H1 (cell line): ENCODE measurements at regions not wholly inside any gene's neighbourhood (a gene's known extent, or its start where the extent isn't known, plus 50 kb on each side); places are given as distances from the start of the nearest gene placed in this dataset.

Experiments used
- POLR2AphosphoS5 ChIP-seq: IDR thresholded peaks from 2 replicates; pipeline ENCODE4 v1.6.1; 2011; ENCODE audit warnings: low read depth, low read length
- SP2 ChIP-seq: IDR thresholded peaks from 2 replicates; pipeline ENCODE4 v1.6.1; 2012; ENCODE audit warnings: mild to moderate bottlenecking, low read length, inconsistent platforms

DNA sequence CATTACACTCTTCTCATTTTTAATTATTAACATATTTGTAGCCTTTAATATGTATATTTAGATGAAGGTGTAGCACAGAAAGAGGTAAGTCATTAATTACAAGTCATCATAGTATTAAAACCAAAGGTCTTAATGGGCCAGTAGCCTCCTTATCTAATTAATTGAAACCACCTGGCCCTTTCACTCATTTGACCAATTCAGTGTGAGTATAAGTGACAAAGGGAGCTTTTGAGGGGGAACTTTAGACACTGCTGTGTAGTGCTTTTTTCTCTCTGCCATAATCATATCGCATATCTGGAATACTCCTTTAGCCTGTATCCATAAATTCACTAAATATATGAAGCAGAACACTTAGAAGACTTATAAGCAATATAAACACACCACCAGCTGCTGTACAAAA lies 562.9 kb upstream of the POT1 start:
- TF ChIP-seq POLR2AphosphoS5 (no peak), SP2 (no peak)
